ENCODE measurements at regions not wholly inside any gene's neighbourhood (a gene's known extent, or its start where the extent isn't known, plus 50 kb on each side); places are given as distances from the start of the nearest gene placed in this dataset.

GRCh38 chr15:96418146-96418545 is 87.6 kb downstream of the NR2F2 start:
- Mint-ChIP-seq H3K4me1 (no peaks in the 10 kb centered on the region), H3K36me3 (ENCODE audit: low read depth) (no peaks in the 10 kb centered on the region), H3K27ac (no peak overlapping the region), H3K4me3 (no peak overlapping the region), H3K27me3 (peaks cover 54% of the 10 kb centered on the region)
- no peaks in the 10 kb centered on the region for H3K9me3 ChIP-seq (ENCODE audit: control insufficient read depth, low read length, poor library complexity, severe bottlenecking)
- DNase-seq = no peak
- no peak for ATAC-seq

- ATAC-seq = no peak
- no peaks in the 10 kb centered on the region for H3K36me3 Mint-ChIP-seq (ENCODE audit: low read depth)
- no peaks in the 10 kb centered on the region for H3K9me3 ChIP-seq (ENCODE audit: control insufficient read depth, low read length, poor library complexity, severe bottlenecking)
- no peaks in the 10 kb centered on the region for H3K4me1 Mint-ChIP-seq
- DNase-seq = no peak
- no peak overlapping the region for H3K27ac Mint-ChIP-seq
- no peak overlapping the region for H3K4me3 Mint-ChIP-seq
- H3K27me3 Mint-ChIP-seq = peaks cover 40% of the 10 kb centered on the region
Observed at GRCh38 chr15:96421178-96421601, 90.7 kb downstream of the NR2F2 start.

- Mint-ChIP-seq H3K4me1 (no peaks in the 10 kb centered on the region), H3K36me3 (ENCODE audit: low read depth) (no peaks in the 10 kb centered on the region), H3K4me3 (no peak overlapping the region), H3K27ac (no peak overlapping the region), H3K27me3 (peaks cover 36% of the 10 kb centered on the region)
- DNase-seq = no peak
- ATAC-seq = no peak
- no peaks in the 10 kb centered on the region for H3K9me3 ChIP-seq (ENCODE audit: control insufficient read depth, low read length, poor library complexity, severe bottlenecking)
Observed at GRCh38 chr15:96422125-96422524, 91.6 kb downstream of the NR2F2 start.

DNA sequence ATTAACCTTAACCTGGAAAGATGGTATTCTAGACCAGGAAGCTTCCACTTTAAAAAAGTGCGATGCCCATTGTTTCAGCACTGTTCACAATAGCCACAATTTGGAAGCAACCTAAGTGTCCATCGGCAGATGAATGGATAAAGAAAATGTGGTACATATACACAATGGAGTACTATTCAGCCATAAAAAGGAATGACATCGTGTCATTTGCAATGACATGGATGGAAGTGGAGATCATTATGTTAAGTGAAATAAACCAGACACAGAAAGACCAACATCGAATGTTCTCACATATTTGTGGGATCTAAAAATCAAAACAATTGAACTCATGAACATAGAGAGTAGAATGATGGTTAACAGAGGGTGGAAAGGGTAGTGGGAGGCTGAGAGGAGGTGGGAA is 94.2 kb downstream of the NR2F2 start:
- no peak for DNase-seq
- Mint-ChIP-seq H3K27ac (no peak overlapping the region), H3K4me1 (no peaks in the 10 kb centered on the region), H3K27me3 (peaks cover 10% of the 10 kb centered on the region), H3K36me3 (ENCODE audit: low read depth) (no peaks in the 10 kb centered on the region), H3K4me3 (no peak overlapping the region)
- no peak for ATAC-seq
- no peaks in the 10 kb centered on the region for H3K9me3 ChIP-seq (ENCODE audit: control insufficient read depth, low read length, poor library complexity, severe bottlenecking)

GRCh38 chr15:96428742-96429141 is 98.2 kb downstream of the NR2F2 start:
- no peaks in the 10 kb centered on the region for H3K36me3 Mint-ChIP-seq (ENCODE audit: low read depth)
- H3K27me3 Mint-ChIP-seq = peaks cover 4% of the 10 kb centered on the region
- DNase-seq = no peak
- no peaks in the 10 kb centered on the region for H3K4me1 Mint-ChIP-seq
- no peak for ATAC-seq
- no peak overlapping the region for H3K4me3 Mint-ChIP-seq
- no peaks in the 10 kb centered on the region for H3K9me3 ChIP-seq (ENCODE audit: control insufficient read depth, low read length, poor library complexity, severe bottlenecking)
- no peak overlapping the region for H3K27ac Mint-ChIP-seq

GRCh38 chr15:96431786-96432185 is 101.3 kb downstream of the NR2F2 start:
- DNase-seq (no peak), ATAC-seq (no peak)
- no peaks in the 10 kb centered on the region for H3K36me3 Mint-ChIP-seq (ENCODE audit: low read depth)

DNA sequence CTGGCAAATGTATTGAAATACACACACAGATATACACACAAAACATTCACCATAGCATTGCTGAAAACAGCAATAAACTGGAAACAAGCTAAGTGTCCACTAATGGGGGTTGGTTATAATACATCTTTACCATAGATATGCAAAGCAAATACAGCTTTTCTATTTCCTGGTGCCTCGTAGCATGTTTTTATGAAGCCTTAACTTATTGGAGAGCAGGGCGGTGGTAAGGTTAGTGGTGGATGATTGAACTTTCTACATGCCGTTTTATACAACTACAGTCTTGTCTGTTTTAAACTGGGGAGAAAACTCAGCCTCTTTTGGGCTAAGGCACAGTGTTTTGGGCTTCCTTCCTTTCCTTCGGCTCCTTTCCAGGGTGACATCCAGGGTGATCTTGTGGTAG is 104.5 kb downstream of the NR2F2 start:
- ATAC-seq (no peak), DNase-seq (no peak)
- no peaks in the 10 kb centered on the region for H3K4me1 Mint-ChIP-seq
- no peak overlapping the region for H3K4me3 Mint-ChIP-seq
- H3K9me3 ChIP-seq (ENCODE audit: control insufficient read depth, low read length, poor library complexity, severe bottlenecking) = no peaks in the 10 kb centered on the region
- H3K27me3 Mint-ChIP-seq = no peaks in the 10 kb centered on the region
- no peaks in the 10 kb centered on the region for H3K36me3 Mint-ChIP-seq (ENCODE audit: low read depth)
- no peak overlapping the region for H3K27ac Mint-ChIP-seq

More at GRCh38 chr15:96431786-96432185, 101.3 kb downstream of the NR2F2 start:
- H3K4me3 Mint-ChIP-seq = no peak overlapping the region
- H3K27ac Mint-ChIP-seq = no peak overlapping the region
- H3K27me3 Mint-ChIP-seq = no peaks in the 10 kb centered on the region
- no peaks in the 10 kb centered on the region for H3K9me3 ChIP-seq (ENCODE audit: control insufficient read depth, low read length, poor library complexity, severe bottlenecking)
- no peaks in the 10 kb centered on the region for H3K4me1 Mint-ChIP-seq

GRCh38 chr15:96435841-96436240 is 105.3 kb downstream of the NR2F2 start:
- no peak overlapping the region for H3K4me3 Mint-ChIP-seq
- no peak for ATAC-seq

DNA sequence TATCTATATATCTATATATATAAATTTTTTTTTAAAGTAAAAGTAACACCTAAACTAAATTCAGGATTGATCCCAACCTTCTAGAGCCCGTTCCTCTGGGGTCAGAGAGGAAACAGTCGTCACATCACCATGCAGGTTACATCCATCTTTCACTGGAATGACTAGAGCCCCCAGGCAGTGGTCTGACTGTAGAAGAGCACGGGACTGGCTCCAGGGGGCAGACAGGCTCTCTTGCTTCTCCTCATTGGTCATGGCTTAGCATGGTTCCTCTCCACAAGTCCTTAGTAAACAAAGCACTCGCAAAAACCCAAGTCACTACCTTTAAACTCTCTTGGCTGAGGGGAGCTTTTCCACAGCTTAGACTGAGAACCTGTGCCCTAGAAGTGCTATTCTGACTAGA is 110.5 kb downstream of the NR2F2 start:
- H3K27ac Mint-ChIP-seq = no peak overlapping the region
- H3K36me3 Mint-ChIP-seq (ENCODE audit: low read depth) = no peaks in the 10 kb centered on the region
- ATAC-seq (no peak), DNase-seq (no peak)
- no peaks in the 10 kb centered on the region for H3K4me1 Mint-ChIP-seq
- H3K27me3 Mint-ChIP-seq = no peaks in the 10 kb centered on the region
- no peaks in the 10 kb centered on the region for H3K9me3 ChIP-seq (ENCODE audit: control insufficient read depth, low read length, poor library complexity, severe bottlenecking)
- H3K4me3 Mint-ChIP-seq = no peak overlapping the region

More at GRCh38 chr15:96435841-96436240, 105.3 kb downstream of the NR2F2 start:
- no peaks in the 10 kb centered on the region for H3K27me3 Mint-ChIP-seq
- H3K36me3 Mint-ChIP-seq (ENCODE audit: low read depth) = no peaks in the 10 kb centered on the region
- H3K9me3 ChIP-seq (ENCODE audit: control insufficient read depth, low read length, poor library complexity, severe bottlenecking) = no peaks in the 10 kb centered on the region
- H3K27ac Mint-ChIP-seq = no peak overlapping the region
- H3K4me1 Mint-ChIP-seq = no peaks in the 10 kb centered on the region
- DNase-seq = no peak

GRCh38 chr15:96442076-96442475 is 111.6 kb downstream of the NR2F2 start:
- H3K4me1 Mint-ChIP-seq = no peaks in the 10 kb centered on the region
- H3K9me3 ChIP-seq (ENCODE audit: control insufficient read depth, low read length, poor library complexity, severe bottlenecking) = no peaks in the 10 kb centered on the region
- H3K27ac Mint-ChIP-seq = no peak overlapping the region
- no peak for ATAC-seq
- no peak overlapping the region for H3K4me3 Mint-ChIP-seq
- no peak for DNase-seq
- H3K36me3 Mint-ChIP-seq (ENCODE audit: low read depth) = no peaks in the 10 kb centered on the region
- H3K27me3 Mint-ChIP-seq = no peaks in the 10 kb centered on the region

GRCh38 chr15:96444865-96445264 is 114.4 kb downstream of the NR2F2 start:
- no peak for ATAC-seq
- Mint-ChIP-seq H3K4me3 (no peak overlapping the region), H3K4me1 (no peaks in the 10 kb centered on the region), H3K36me3 (ENCODE audit: low read depth) (no peaks in the 10 kb centered on the region), H3K27ac (no peak overlapping the region), H3K27me3 (no peaks in the 10 kb centered on the region)
- DNase-seq = no peak
- no peaks in the 10 kb centered on the region for H3K9me3 ChIP-seq (ENCODE audit: control insufficient read depth, low read length, poor library complexity, severe bottlenecking)

GRCh38 chr15:96448923-96449322 is 118.4 kb downstream of the NR2F2 start:
- Mint-ChIP-seq H3K27me3 (no peaks in the 10 kb centered on the region), H3K4me3 (no peak overlapping the region), H3K4me1 (no peaks in the 10 kb centered on the region), H3K36me3 (ENCODE audit: low read depth) (no peaks in the 10 kb centered on the region), H3K27ac (no peak overlapping the region)
- no peaks in the 10 kb centered on the region for H3K9me3 ChIP-seq (ENCODE audit: control insufficient read depth, low read length, poor library complexity, severe bottlenecking)
- ATAC-seq (no peak), DNase-seq (no peak)

- H3K27ac Mint-ChIP-seq = no peak overlapping the region
- H3K9me3 ChIP-seq (ENCODE audit: control insufficient read depth, low read length, poor library complexity, severe bottlenecking) = no peaks in the 10 kb centered on the region
- ATAC-seq = no peak
- H3K4me1 Mint-ChIP-seq = no peaks in the 10 kb centered on the region
- no peaks in the 10 kb centered on the region for H3K36me3 Mint-ChIP-seq (ENCODE audit: low read depth)
- DNase-seq = no peak
- H3K27me3 Mint-ChIP-seq = no peaks in the 10 kb centered on the region
- no peak overlapping the region for H3K4me3 Mint-ChIP-seq
Observed at GRCh38 chr15:96457841-96458240, 127.3 kb downstream of the NR2F2 start.

GRCh38 chr15:96460106-96460505 is 129.6 kb downstream of the NR2F2 start:
- no peak for DNase-seq
- H3K4me3 Mint-ChIP-seq = no peak overlapping the region
- H3K36me3 Mint-ChIP-seq (ENCODE audit: low read depth) = no peaks in the 10 kb centered on the region
- H3K27ac Mint-ChIP-seq = no peak overlapping the region
- H3K27me3 Mint-ChIP-seq = no peaks in the 10 kb centered on the region
- no peaks in the 10 kb centered on the region for H3K9me3 ChIP-seq (ENCODE audit: control insufficient read depth, low read length, poor library complexity, severe bottlenecking)
- no peaks in the 10 kb centered on the region for H3K4me1 Mint-ChIP-seq
- ATAC-seq = no peak
